GM12875 (cell line): ENCODE measurements at regions not wholly inside any gene's neighbourhood (a gene's known extent, or its start where the extent isn't known, plus 50 kb on each side); places are given as distances from the start of the nearest gene placed in this dataset.
"Not testable (repeated sequence)": the region's sequence is repeated elsewhere in the genome, so short reads cannot be mapped to it uniquely, and the experiment has no call there.

Source experiments
- H3K4me3 ChIP-seq: one replicate; pipeline ENCODE4 v1.5.1; 2011; ENCODE audit warnings: low read depth, low read length, control low read depth
- TF ChIP-seq, protein P1 (sequence below): IDR thresholded peaks from 2 replicates; pipeline ENCODE4 v1.5.1; 2011; ENCODE audit warnings: low read depth, mild to moderate bottlenecking, control low read depth, inconsistent platforms, low read length, moderate library complexity, borderline replicate concordance; ENCODE audit not compliant: insufficient read depth

DNA sequence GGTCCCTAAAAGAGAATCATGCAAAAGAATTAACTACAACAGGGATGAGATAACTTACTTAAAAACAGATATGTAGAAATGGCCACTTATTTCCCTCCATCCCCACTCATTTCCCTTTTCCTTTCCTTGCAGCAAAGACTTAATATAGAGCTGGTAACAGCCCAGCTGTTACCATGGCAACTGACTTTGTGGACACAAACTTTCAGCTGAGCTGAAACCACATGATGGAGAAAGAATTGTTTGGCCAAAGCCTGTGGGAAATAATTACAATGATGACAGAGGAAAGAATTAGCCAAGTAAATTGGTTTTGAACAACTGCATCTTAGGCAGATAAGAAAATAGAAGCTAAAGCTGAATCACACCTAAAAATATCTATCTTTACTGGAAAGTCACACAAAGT, 364.9 kb downstream of the GALC start:
- TF ChIP-seq, protein P1, sequence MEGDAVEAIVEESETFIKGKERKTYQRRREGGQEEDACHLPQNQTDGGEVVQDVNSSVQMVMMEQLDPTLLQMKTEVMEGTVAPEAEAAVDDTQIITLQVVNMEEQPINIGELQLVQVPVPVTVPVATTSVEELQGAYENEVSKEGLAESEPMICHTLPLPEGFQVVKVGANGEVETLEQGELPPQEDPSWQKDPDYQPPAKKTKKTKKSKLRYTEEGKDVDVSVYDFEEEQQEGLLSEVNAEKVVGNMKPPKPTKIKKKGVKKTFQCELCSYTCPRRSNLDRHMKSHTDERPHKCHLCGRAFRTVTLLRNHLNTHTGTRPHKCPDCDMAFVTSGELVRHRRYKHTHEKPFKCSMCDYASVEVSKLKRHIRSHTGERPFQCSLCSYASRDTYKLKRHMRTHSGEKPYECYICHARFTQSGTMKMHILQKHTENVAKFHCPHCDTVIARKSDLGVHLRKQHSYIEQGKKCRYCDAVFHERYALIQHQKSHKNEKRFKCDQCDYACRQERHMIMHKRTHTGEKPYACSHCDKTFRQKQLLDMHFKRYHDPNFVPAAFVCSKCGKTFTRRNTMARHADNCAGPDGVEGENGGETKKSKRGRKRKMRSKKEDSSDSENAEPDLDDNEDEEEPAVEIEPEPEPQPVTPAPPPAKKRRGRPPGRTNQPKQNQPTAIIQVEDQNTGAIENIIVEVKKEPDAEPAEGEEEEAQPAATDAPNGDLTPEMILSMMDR = no peak
- no peak overlapping the region for H3K4me3 ChIP-seq

DNA sequence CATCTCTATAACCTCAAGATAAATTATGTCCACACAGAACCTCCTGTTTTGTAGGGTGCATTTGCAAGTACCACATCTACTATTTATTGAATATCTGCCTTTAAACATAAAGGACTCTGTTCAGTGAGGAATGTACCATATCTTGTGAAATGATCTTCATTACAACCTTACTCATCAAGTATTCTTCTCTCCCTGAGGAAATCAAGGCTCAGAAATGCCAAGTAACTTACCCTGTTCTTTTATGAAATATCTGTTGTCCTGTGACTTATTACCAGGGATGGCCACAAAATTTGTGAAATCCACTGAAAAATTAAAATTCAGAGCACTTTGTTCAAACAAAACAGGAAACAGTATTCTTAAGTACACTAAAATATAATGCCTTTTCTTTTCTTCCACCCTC, 366.7 kb downstream of the GALC start:
- TF ChIP-seq, protein P1 = no peak

DNA sequence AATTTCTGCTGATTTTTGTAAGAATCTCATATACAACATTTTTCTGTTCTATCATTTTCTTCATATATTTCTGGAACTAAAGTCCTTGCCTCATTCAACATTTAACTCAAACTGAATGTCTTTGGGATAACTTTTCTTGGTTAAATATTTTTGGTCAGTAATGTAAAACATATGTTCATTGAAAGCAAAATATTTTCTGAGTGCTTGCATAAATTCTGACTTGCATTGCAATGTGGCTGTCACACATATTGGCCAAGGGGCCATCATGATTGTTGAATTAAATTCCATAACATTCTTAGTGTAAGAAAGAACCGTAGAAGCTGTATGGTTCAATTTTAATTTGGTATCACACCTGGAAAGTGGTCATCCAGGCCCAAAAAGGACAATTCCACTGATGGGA, 369.4 kb downstream of the GALC start:
- no peak overlapping the region for H3K4me3 ChIP-seq

More for the DNA sequence above, 366.7 kb downstream of the GALC start:
- H3K4me3 ChIP-seq = no peak overlapping the region

DNA sequence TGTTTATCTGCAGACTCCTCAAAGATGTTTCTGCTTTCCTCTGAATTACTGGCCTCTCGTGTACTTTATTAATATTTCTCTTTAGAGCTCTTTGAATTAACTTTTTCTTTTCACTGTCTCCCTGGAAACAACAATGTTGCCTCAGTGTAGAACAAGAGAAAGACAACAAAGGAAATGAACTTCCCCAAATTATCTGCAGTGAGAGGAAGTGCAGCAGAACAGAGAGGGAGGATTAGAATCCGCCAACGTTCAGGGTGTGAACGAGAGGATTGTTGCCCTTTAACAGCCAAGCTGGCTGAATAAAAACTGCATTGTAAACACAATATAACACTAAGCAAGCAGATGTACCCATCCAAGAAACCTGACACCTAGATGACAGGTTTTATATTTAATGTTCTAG, 375.9 kb downstream of the GALC start:
- TF ChIP-seq, protein P1 = no peak

More for the DNA sequence above, 369.4 kb downstream of the GALC start:
- TF ChIP-seq, protein P1 = no peak

DNA sequence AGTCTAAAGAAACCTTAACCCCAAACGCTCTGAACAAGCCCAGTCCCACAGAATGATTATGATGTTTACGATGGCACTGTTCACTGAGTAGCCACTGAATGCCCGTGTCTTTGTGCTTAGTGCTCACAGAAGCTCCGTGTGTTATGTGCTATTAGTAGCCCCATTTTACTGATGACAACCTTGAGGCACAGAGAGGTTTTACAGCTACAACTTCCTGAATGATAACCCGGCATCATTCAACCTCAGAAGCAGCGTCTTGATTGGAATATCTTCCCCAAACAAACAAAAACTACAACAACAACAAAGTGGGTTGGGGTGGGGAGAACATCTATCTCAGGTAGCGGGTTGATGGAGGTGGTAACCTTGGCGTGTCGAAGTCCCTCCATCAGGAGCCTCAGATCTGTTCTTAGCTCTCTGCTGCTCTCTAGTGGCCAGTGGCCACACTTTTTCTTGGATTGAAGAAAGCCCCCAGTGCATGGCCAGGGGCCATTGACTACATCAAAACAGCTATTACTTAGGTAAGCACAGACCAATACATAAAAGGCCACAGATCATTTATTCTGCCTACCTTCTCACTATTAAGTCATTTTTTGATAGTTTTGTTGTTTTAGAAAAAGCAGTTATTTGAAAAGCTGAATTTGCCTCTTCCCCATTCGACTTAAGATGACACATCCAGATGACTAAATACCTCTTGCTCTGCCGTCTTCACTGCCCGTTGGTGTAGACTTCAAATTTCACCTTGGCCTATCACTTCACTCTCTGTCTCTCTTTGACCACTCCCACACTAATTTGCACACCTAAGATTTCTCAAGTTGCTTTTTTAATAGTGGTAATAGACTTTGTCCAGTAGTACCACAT, 376.9 kb downstream of the GALC start:
- TF ChIP-seq, protein P1 = peak; percentile 71
- no peak overlapping the region for H3K4me3 ChIP-seq

More for the DNA sequence above, 375.9 kb downstream of the GALC start:
- no peak overlapping the region for H3K4me3 ChIP-seq

DNA sequence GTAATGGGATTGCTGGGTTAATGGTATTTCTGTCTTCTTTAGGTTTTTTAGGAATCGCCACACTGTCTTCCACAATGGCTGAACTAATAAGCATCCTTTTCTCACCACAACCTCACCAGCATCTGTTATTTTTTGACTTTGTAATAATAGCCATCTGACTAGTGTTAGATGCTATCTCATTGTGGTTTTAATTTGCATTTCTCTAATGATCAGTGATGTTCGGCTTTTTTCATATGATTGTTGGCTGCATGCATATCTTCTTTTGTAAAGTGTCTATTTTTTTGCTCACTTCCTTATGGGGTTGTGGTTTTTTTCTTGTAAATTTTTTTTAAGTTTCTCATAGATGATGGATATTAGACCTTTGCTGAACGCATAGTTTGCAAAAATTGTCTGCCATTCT, 377.9 kb downstream of the GALC start:
- H3K4me3 ChIP-seq = no peak overlapping the region
- TF ChIP-seq, protein P1 = no peak

DNA sequence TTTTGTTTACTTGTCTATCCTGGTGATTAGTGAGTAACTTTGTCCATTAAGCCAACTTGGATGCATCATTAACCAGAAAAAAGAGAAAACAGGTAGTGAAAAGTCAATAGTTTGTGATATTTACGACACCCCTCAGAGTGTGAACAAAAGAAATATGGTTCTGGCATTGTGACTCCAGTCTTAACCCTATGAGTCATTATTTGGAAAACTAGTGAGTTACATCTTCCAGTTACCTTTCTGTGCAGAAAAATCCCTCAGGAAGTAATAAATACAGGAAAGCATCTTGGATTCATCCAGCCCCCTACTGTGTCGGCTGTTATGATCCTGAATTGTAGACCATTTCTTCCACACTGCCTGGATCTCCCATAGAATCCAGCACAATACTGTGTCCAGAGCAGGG, 379.1 kb downstream of the GALC start:
- H3K4me3 ChIP-seq = no peak overlapping the region
- TF ChIP-seq, protein P1 = no peak

DNA sequence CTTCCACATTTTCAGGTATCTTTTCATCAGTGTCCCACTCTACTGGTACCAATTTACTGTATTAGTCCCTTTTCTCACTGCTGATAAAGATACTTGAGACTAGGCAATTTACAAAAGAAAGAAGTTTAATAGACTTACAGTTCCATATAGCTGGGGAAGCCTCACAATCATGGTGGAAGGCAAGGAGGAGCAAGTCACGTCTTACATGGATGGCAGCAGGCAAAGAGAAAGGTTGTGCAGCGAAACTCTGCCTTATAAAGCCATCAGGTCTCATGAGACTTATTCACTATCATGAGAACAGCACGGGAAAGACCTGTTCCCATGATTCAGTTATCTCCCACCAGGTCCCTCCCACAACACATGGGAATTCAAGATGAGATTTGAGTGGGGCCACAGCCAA, 385.9 kb downstream of the GALC start:
- not testable (repeated sequence) for H3K4me3 ChIP-seq
